Natural killer cell treated with Interleukin-12 subunit alpha and Interleukin-12 subunit beta and Interleukin-15 and Interleukin-18, amount 100 ng/mL, for 72 hours (primary cell): ENCODE measurements at regions not wholly inside any gene's neighbourhood (a gene's known extent, or its start where the extent isn't known, plus 50 kb on each side); places are given as distances from the start of the nearest gene placed in this dataset.
A peak's percentile ranks its signal among the peaks of the same experiment; 100 is the strongest.

Source experiments
- ATAC-seq, 2 donors: fragments of 150-1000 bp; cut with Tn5 transposase in 1 of 2; sonication (Bioruptor Pico), chemical (Tn5 transposase) in 1 of 2; 2 replicates each; pipeline ENCODE4 v1.10.0; 2021
- DNase-seq: peaks from one replicate; pipeline ENCODE4 v3.0.0; 2022; ENCODE audit warnings: low spot score
- H3K27ac Mint-ChIP-seq, 2 donors: 1 replicate in 1 of 2; 2 replicates in 1 of 2; pipeline ENCODE4 v1.8.0; 2022; ENCODE audit warnings: mixed read lengths in 2 of 2, mild to moderate bottlenecking in 1 of 2, moderate library complexity in 1 of 2
- H3K27me3 Mint-ChIP-seq, 2 donors: 1 replicate in 1 of 2; 2 replicates in 1 of 2; pipeline ENCODE4 v1.8.0; 2022; ENCODE audit warnings: mixed read lengths in 2 of 2
- H3K36me3 Mint-ChIP-seq: one replicate; pipeline ENCODE4 v1.8.0; 2022; ENCODE audit warnings: mixed read lengths
- H3K4me1 Mint-ChIP-seq, 2 donors: 1 replicate in 1 of 2; 2 replicates in 1 of 2; pipeline ENCODE4 v1.8.0; 2022; ENCODE audit warnings: low read depth in 2 of 2, mixed read lengths in 2 of 2, mild to moderate bottlenecking in 1 of 2
- H3K4me3 Mint-ChIP-seq: one replicate; pipeline ENCODE4 v1.8.0; 2022; ENCODE audit warnings: mixed read lengths
- H3K9me3 Mint-ChIP-seq: 2 replicates; pipeline ENCODE4 v1.8.0; 2022; ENCODE audit warnings: mixed read lengths

DNA sequence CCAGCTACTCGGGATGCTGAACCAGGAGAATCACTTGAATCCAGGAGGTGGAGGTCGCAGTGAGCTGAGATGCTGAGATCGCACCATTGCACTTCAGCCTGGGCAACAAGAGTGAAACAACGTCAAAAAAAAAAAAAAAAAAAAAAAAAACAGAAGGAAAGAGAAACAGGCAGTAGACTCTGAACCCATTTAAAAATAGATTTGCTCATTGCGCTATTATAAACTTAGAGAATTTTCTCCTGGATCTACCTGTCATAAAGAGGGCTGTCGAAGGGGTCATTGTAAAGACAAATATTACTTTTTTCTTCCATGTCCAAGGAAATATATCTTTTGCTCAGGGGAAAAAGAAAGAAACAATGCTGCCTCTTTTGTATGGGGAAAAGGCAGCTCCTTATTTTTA lies 425.0 kb upstream of the ID2 start:
- DNase-seq (no peak), ATAC-seq (no peak)
- Mint-ChIP-seq H3K27ac (no peak overlapping the region), H3K9me3 (no peaks in the 10 kb centered on the region), H3K4me1 (peaks cover 33 to 42% of the 10 kb centered on the region in 2 donors), H3K27me3 (no peaks in the 10 kb centered on the region), H3K36me3 (peaks cover 9% of the 10 kb centered on the region), H3K4me3 (no peak overlapping the region)

DNA sequence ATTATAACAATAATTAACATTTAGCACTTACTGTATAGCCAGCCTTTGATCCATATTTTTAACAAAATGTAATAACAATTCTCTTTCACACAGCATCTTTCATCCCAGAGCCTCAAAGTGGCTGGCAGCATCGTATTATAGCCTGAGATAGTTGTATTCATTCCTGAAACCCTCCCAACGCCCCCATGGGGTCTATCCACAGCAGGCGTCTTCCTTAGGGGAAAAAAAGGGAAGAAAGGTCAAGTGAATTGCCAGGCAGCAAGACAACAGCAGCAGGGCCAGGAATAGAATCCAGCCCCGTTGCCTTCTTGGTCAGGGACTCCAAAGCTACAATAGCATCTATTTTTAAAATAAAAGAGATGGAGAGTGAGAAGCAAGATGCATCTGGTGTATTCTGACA lies 424.4 kb upstream of the ID2 start:
- no peak overlapping the region for H3K4me3 Mint-ChIP-seq
- ATAC-seq (no peak), DNase-seq (no peak)
- H3K9me3 Mint-ChIP-seq, result no peaks in the 10 kb centered on the region
- peaks cover 32 to 40% of the 10 kb centered on the region in 2 donors for H3K4me1 Mint-ChIP-seq
- peaks cover 9% of the 10 kb centered on the region for H3K36me3 Mint-ChIP-seq
- H3K27me3 Mint-ChIP-seq, result no peaks in the 10 kb centered on the region
- no peak overlapping the region for H3K27ac Mint-ChIP-seq

DNA sequence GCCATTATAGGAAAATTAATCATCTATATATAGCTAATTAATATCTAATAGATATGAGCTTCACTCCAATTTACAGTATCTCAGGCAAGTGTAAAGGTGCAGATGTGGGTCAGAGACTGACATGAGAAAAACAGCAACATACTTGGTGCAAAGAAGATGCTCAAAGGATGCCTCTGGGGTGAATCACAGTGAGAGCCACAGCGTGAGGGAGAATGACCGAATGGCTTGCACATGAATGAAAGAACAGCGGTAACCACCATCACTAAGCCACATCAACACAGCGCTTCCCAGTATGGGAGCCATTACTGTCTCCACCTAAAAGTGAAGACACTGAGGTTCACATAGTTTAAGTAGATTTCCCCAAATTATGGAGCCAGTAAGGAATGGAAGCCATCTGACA lies 423.4 kb upstream of the ID2 start:
- Mint-ChIP-seq H3K9me3 (no peaks in the 10 kb centered on the region), H3K4me3 (no peak overlapping the region), H3K36me3 (peaks cover 8% of the 10 kb centered on the region), H3K27ac (no peak overlapping the region), H3K27me3 (no peaks in the 10 kb centered on the region), H3K4me1 (peaks cover 32 to 40% of the 10 kb centered on the region in 2 donors)
- ATAC-seq, result no peak
- DNase-seq, result no peak

DNA sequence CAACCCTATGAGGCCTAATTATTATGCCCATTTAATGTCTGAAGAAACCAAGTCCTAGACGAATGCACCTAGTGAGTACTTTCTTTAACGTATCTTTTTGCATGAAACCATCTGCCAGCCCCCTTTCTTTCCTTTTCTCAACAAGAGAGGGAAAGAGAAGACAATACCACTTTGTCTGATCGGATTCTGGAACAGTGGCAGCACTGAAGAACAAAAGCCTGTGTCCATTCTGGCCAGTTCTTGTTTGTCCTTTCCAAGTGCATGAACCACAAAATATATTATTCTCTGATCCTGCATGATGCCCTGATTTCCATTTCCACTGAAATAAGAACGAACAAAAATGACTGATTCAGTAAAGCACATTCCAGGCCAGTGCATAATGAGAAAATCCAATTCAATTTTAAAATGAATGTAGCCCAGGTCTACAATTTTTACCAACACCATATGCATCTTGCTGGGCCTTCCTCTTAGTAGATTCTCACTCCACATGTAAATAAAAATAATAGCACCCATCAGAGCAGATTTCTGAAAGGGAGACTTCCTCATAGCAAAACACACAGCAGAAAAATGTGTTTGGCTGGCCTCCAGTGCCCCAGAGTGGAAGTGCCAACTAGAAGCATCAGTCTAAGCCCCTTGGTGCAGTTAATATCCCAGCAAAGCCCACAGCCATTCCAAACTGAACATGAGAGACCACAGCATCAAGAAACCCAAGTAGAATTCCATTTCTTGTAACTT lies 422.6 kb upstream of the ID2 start:
- no peak for ATAC-seq
- Mint-ChIP-seq H3K36me3 (no peaks in the 10 kb centered on the region), H3K9me3 (no peaks in the 10 kb centered on the region), H3K4me1 (peaks cover 28 to 35% of the 10 kb centered on the region in 2 donors), H3K27ac (peak overlapping the region in 1 of 2 donors; percentile 60), H3K27me3 (no peaks in the 10 kb centered on the region), H3K4me3 (no peak overlapping the region)
- DNase-seq, result no peak

DNA sequence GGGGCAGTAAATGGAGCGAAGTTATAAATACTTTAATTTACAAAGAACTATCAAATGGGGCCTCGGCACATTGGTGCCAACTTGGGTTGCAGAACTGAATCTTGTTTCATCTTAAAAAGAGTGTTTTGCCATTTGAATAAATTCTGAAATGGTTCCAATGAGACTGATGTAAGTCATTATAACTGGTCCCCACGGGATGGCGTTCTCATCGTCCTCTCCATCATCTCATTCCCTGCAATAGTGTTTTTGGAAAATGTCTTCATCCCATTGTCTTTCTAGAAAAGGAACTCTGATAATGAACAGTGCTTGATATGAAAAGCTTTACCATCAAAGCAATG lies 422.0 kb upstream of the ID2 start:
- no peak for DNase-seq
- ATAC-seq, result no peak
- Mint-ChIP-seq H3K27me3 (no peaks in the 10 kb centered on the region), H3K36me3 (no peaks in the 10 kb centered on the region), H3K9me3 (no peaks in the 10 kb centered on the region), H3K4me1 (peaks cover 23 to 32% of the 10 kb centered on the region in 2 donors), H3K4me3 (no peak overlapping the region), H3K27ac (peak overlapping the region in 1 of 2 donors; percentile 60)

DNA sequence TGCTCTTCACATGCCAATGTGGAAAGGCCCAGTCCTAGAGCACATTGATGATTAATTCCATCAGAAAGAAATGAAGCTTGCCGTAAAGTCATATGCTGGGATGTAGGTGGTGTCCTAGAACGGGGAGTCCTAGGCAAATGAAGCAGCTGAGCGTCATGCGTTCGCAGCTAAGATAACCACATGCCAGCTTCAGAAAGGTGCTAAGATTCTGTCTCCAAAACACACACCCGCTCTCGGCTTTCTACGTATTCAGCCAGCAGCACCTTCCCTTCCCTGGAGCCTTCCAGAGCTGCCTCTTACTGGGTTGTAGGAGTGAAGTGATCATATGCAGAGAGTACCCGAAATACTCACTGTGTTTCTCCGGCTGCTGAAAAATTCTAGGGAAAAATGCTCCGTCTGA lies 421.6 kb upstream of the ID2 start:
- peak; percentile 61 to 76 for ATAC-seq

DNA sequence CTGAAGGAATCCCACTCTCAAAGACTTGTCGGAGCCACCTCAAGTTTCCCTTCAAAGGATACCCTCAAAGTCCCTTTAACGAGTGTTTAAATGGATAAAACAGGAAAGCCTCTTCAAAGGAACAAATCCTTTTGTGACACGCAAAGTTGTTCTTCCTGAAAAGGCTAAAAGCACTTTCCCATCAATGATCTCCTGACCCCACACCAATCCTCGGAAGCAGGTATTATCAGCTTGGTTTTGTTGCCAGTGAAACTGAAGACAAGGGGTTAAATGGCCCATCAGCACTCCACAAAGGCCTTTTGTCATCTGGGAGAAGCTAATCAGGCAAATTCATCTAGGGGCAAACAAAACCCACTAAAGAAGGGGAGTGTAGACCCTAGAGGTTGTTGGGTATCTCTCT lies 418.0 kb upstream of the ID2 start:
- no peaks in the 10 kb centered on the region for H3K36me3 Mint-ChIP-seq
- H3K27ac Mint-ChIP-seq, result no peak overlapping the region
- no peak overlapping the region for H3K4me3 Mint-ChIP-seq
- H3K9me3 Mint-ChIP-seq, result no peaks in the 10 kb centered on the region
- H3K4me1 Mint-ChIP-seq, result peaks cover 29 to 35% of the 10 kb centered on the region in 2 donors
- H3K27me3 Mint-ChIP-seq, result no peaks in the 10 kb centered on the region
- DNase-seq, result no peak
- ATAC-seq, result no peak

More for the DNA sequence above, 421.6 kb upstream of the ID2 start:
- Mint-ChIP-seq H3K27me3 (no peaks in the 10 kb centered on the region), H3K27ac (peak overlapping the region; percentile 33 to 60), H3K4me1 (peaks cover 23 to 34% of the 10 kb centered on the region in 2 donors), H3K36me3 (no peaks in the 10 kb centered on the region), H3K9me3 (no peaks in the 10 kb centered on the region), H3K4me3 (peak overlapping the region; percentile 38)
- DNase-seq, result no peak

DNA sequence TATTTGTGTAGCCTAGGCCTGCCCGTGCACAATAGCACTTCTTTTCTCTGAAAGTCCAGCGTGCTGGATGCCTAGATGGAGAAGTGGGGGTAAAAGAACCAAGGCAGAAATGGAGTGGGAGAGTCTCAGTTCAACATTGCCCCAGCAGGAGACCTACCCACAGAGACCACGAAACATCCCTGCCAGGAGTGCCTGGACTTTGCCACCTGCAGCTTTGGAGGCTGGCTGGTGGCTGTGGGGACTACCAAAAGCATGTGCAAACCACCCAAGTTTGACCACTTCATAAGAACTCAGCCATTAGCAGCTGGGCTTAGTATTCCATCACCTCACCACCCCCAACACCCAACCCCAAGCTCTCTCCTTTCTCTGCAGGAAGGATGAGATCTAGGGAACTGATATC lies 416.9 kb upstream of the ID2 start:
- Mint-ChIP-seq H3K27me3 (no peaks in the 10 kb centered on the region), H3K36me3 (no peaks in the 10 kb centered on the region), H3K4me1 (peaks cover 29 to 31% of the 10 kb centered on the region in 2 donors), H3K9me3 (no peaks in the 10 kb centered on the region), H3K27ac (peak overlapping the region in 1 of 2 donors; percentile 16), H3K4me3 (no peak overlapping the region)
- DNase-seq (no peak), ATAC-seq (no peak)

DNA sequence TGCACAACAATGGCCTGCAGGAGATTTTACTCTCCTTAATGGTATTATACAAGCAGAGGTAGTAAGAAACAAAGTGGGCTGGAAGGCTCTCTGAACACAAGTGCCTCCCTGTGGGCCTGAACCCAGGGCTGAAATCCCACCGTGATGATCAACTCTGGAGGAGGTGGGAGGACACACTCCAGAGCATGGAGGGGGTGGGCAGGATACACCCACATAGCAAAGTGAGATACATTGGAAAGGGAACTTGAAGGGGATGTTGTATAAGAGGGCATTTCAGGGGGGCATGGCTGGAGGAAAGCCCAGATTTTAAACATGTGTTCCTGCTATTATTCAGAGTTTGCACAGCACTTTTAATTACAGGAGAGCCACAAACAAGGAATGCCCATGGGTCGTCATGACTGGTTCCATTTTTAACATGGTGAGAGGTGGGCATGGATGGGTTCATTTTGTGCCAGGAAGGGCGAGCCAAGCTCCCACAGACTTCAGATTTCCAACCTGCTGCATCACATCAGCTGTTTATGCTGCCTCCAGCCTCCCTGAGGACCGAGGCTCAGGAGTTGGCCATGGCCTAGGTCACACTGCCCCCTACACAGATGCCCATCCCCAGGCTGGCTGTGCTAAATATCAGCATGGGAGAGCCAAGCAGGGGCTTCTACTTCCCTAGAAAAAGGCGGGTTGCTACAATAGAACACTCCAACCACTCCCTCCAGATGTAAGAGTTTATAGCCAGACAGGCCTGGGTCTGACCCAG lies 416.2 kb upstream of the ID2 start:
- Mint-ChIP-seq H3K9me3 (no peaks in the 10 kb centered on the region), H3K27ac (peak overlapping the region in 1 of 2 donors; percentile 16)

DNA sequence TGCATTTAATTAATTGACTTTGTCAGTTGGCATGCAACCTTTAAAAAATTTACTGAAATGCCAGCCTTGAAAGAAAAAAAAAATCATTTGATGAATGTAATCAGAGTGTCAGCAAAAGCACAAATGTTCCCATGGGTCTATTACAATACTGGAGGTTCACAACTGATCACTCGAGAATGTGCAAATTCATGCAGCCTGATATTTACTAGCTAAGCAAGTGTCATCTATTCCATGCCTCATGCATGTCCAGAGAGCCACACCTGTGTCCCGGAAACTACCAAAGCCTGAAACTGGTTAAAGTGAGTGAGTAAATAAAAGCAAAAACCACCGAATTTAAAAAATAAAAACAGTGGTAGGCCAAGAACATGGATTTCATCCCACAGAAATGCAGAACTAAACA lies 415.3 kb upstream of the ID2 start:
- ATAC-seq, result no peak
- Mint-ChIP-seq H3K4me3 (no peak overlapping the region), H3K4me1 (peaks cover 30% of the 10 kb centered on the region in 2 donors), H3K27ac (no peak overlapping the region), H3K36me3 (no peaks in the 10 kb centered on the region), H3K9me3 (no peaks in the 10 kb centered on the region), H3K27me3 (no peaks in the 10 kb centered on the region)
- DNase-seq, result no peak

More for the DNA sequence above, 416.2 kb upstream of the ID2 start:
- Mint-ChIP-seq H3K4me3 (no peak overlapping the region), H3K36me3 (no peaks in the 10 kb centered on the region), H3K27me3 (no peaks in the 10 kb centered on the region), H3K4me1 (peaks cover 27 to 28% of the 10 kb centered on the region in 2 donors)
- DNase-seq, result no peak
- no peak for ATAC-seq

DNA sequence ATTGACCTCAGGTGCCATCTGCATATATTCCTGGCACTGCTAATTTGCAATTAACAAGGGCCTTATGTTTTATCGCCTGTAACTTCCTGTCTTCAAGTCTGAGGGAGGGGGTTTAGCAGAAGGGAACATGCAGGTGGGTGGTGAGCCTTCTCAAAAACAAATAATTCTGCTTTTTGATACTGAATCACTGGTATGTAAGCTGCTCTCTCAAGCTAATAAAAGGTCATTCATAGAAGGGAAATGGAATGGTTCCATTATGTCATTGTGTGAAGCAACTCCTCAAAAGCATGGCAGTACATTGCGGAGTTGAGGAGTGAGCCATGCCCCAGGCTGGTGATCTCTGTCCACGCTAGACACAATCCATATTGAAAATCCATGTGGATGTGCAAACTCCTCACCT lies 414.8 kb upstream of the ID2 start:
- Mint-ChIP-seq H3K4me3 (no peak overlapping the region), H3K36me3 (no peaks in the 10 kb centered on the region), H3K27me3 (no peaks in the 10 kb centered on the region), H3K4me1 (peaks cover 30 to 31% of the 10 kb centered on the region in 2 donors), H3K9me3 (no peaks in the 10 kb centered on the region), H3K27ac (peak overlapping the region in 1 of 2 donors; percentile 38)
- DNase-seq, result no peak
- ATAC-seq, result no peak

DNA sequence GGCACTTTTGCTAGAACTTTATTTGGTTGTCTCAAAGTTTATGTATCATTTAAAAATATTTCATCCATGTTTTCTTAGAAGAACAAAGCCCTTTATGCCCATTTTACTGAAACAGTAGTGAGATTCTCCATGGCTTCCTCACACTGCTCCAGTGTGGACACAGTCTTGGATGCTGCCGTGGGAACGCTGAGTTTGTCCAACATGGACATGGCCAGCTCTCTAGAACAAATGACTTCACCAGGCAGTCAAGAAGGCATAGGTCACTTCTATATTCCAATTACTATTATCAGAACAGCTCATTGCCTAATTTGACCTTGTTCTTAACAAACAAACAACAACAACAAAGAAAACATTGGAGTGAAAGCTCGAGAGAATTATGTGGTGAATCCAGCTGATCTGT lies 414.1 kb upstream of the ID2 start:
- Mint-ChIP-seq H3K27ac (no peak overlapping the region), H3K27me3 (no peaks in the 10 kb centered on the region), H3K36me3 (peaks cover 5% of the 10 kb centered on the region), H3K4me1 (peaks cover 30 to 35% of the 10 kb centered on the region in 2 donors), H3K9me3 (peaks cover 4% of the 10 kb centered on the region), H3K4me3 (no peak overlapping the region)
- no peak for DNase-seq
- no peak for ATAC-seq

DNA sequence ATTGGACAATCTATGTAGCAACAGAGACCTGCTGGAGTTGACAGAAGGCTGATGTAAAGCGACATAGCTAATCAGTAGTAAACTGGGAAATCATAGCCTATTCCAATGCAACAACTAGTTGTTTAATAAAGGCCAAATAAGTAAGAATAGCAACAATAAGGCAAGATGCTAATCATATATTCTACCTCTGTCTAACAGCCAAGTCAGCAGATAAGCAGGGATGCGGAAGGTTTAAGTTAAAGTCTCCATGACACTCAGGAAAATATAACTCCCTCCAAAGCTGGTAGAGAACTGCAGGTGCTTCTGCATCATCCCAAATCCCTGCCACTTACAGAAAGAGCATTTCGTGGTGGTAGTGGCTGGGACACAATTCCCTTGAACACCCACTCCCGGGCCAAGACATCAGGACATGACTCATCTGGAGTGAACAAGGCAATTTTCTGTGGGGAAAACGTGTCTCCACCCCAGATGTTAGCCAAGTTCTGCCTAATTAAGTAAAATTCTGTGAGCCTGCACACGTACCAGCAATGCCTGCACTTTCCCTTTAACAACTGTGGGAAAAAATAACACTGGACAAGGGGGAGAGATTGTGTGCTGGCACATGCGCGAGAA lies 413.6 kb upstream of the ID2 start:
- Mint-ChIP-seq H3K4me1 (peaks cover 26 to 33% of the 10 kb centered on the region in 2 donors), H3K36me3 (peaks cover 6% of the 10 kb centered on the region), H3K9me3 (peaks cover 4% of the 10 kb centered on the region), H3K27ac (no peak overlapping the region), H3K27me3 (no peaks in the 10 kb centered on the region), H3K4me3 (no peak overlapping the region)
- no peak for DNase-seq
- ATAC-seq, result no peak

DNA sequence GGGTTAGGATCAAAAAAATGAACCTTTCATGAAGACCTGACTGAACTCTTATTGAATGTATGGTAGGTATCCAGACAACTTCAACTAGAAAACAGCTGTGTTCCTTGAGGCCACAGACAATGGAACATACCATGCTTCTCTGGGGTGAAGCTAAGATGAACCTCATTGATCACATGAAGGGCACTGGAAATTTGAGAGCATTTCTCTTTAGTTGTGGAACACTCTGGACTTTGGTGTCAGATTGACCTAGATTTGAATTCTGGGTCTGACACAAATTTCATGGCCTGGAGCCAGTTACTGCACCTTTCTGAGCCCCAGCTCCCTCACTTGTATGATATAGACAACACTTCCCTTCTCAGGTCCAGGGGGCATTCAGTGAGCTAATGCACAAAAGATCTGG lies 411.2 kb upstream of the ID2 start:
- Mint-ChIP-seq H3K4me3 (no peak overlapping the region), H3K27me3 (no peaks in the 10 kb centered on the region), H3K4me1 (peaks cover 35 to 36% of the 10 kb centered on the region in 2 donors), H3K9me3 (peaks cover 4% of the 10 kb centered on the region), H3K27ac (peak overlapping the region in 1 of 2 donors; percentile 22), H3K36me3 (peaks cover 16% of the 10 kb centered on the region)
- ATAC-seq (no peak), DNase-seq (no peak)
